WERI-Rb-1 (cell line): ENCODE measurements at regions not wholly inside any gene's neighbourhood (a gene's known extent, or its start where the extent isn't known, plus 50 kb on each side); places are given as distances from the start of the nearest gene placed in this dataset.

Experiments used
- DNase-seq: peaks from one replicate; pipeline ENCODE4 v3.0.0-alpha.2; 2020
- H3K27ac ChIP-seq: fragments of 250-450 bp; sonication (Bioruptor Pico); 2 replicates; pipeline ENCODE4 v1.5.1; 2020; ENCODE audit warnings: mild to moderate bottlenecking, moderate library complexity
- H3K27me3 ChIP-seq: fragments of 250-450 bp; sonication (Bioruptor Pico); 2 replicates; pipeline ENCODE4 v1.5.1; 2021; ENCODE audit warnings: mild to moderate bottlenecking, low read depth, moderate library complexity; ENCODE audit not compliant: insufficient read depth, severe bottlenecking
- H3K36me3 ChIP-seq: fragments of 250-450 bp; sonication (Bioruptor Pico); 2 replicates; pipeline ENCODE4 v1.5.1; 2020; ENCODE audit warnings: mild to moderate bottlenecking, moderate library complexity
- H3K4me3 ChIP-seq: 2 replicates; pipeline ENCODE4 v1.5.1; 2011; ENCODE audit warnings: low read depth, mild to moderate bottlenecking, control low read depth, low read length
- H3K9me3 ChIP-seq: fragments of 250-450 bp; sonication (Bioruptor Pico); 2 replicates; pipeline ENCODE4 v1.5.1; 2021; ENCODE audit warnings: mild to moderate bottlenecking, moderate library complexity; ENCODE audit not compliant: severe bottlenecking
- TF ChIP-seq, protein P1 (sequence below): IDR thresholded peaks from 2 replicates; pipeline ENCODE4 v1.5.1; 2011; ENCODE audit warnings: low read depth, mild to moderate bottlenecking, control low read depth, inconsistent platforms, low read length

DNA sequence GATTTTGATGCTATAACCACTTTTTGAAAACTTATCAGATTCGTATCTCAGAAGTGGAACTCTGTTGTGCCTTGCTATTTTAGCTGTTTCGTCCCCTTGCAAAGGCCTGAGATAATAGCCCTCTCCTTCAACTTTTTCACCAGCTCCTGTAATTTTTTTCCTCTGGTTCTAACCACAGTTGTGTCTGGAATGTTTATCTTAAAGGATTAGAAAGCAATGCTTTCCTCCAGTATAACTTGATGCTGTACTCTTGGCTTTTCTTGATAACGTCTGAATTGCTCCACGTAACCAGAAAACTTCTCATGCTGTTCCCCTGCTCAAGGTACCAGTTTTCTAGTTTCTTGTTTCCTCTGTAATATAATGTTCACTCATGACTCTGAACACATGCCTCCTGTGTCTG lies 209.4 kb downstream of the DTWD2 start:
- no peak for DNase-seq
- TF ChIP-seq, protein P1, sequence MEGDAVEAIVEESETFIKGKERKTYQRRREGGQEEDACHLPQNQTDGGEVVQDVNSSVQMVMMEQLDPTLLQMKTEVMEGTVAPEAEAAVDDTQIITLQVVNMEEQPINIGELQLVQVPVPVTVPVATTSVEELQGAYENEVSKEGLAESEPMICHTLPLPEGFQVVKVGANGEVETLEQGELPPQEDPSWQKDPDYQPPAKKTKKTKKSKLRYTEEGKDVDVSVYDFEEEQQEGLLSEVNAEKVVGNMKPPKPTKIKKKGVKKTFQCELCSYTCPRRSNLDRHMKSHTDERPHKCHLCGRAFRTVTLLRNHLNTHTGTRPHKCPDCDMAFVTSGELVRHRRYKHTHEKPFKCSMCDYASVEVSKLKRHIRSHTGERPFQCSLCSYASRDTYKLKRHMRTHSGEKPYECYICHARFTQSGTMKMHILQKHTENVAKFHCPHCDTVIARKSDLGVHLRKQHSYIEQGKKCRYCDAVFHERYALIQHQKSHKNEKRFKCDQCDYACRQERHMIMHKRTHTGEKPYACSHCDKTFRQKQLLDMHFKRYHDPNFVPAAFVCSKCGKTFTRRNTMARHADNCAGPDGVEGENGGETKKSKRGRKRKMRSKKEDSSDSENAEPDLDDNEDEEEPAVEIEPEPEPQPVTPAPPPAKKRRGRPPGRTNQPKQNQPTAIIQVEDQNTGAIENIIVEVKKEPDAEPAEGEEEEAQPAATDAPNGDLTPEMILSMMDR = no peak
- Histone ChIP-seq H3K9me3 (no peaks in the 10 kb centered on the region), H3K27me3 (no peaks in the 10 kb centered on the region), H3K4me3 (no peak overlapping the region), H3K27ac (no peak overlapping the region), H3K36me3 (no peaks in the 10 kb centered on the region)

DNA sequence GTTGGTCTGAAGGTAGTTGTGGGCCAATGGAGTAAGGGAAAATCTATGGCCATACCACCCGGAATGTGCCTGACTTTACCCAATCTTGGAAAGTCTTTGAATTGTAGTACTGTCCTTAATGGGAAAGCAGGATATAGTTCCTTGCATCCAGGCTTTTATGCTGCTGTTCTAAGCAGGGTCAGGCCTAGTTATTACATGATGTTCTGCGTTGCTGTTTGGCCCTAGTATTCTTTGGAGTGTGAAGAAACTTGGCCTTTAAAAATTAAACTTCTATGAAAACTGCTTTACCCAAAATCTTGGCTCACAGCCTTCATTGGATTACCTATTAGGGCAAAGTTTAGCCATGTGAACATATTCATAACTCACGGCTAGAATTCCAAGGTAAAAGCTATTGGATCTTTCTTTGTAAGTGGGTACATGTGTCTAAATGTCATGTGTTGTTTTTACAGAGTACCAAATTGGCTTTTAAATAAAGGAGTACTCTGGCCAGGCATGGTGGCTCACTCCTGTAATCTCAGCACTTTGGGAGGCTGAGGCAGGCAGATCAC lies 211.1 kb downstream of the DTWD2 start:
- TF ChIP-seq, protein P1 = no peak
- Histone ChIP-seq H3K36me3 (no peaks in the 10 kb centered on the region), H3K4me3 (no peak overlapping the region), H3K27ac (no peak overlapping the region), H3K9me3 (no peaks in the 10 kb centered on the region), H3K27me3 (no peaks in the 10 kb centered on the region)
- no peak for DNase-seq

DNA sequence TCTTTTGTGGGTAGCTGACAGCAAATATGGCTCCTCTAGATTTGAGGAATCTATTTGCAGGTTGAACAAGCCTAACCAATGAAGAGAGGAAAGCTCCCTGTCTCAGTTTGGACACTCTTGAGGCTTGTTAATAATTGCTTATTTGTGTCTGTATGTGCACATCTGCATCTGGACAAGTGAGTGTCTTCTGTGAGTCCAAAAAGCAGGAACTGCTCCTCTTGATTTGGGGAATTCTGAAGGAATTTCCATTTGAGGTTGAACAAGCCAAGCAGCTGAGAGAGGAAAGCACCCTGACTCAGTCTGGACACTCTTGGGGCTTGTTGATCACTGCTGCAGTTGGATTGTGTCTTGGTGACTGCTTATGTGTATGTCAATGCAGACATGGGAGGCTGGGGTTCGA lies 211.6 kb downstream of the DTWD2 start:
- TF ChIP-seq, protein P1 = no peak
- no peaks in the 10 kb centered on the region for H3K36me3 ChIP-seq
- H3K27me3 ChIP-seq = no peaks in the 10 kb centered on the region
- H3K27ac ChIP-seq = no peak overlapping the region
- DNase-seq = no peak
- no peaks in the 10 kb centered on the region for H3K9me3 ChIP-seq
- no peak overlapping the region for H3K4me3 ChIP-seq

DNA sequence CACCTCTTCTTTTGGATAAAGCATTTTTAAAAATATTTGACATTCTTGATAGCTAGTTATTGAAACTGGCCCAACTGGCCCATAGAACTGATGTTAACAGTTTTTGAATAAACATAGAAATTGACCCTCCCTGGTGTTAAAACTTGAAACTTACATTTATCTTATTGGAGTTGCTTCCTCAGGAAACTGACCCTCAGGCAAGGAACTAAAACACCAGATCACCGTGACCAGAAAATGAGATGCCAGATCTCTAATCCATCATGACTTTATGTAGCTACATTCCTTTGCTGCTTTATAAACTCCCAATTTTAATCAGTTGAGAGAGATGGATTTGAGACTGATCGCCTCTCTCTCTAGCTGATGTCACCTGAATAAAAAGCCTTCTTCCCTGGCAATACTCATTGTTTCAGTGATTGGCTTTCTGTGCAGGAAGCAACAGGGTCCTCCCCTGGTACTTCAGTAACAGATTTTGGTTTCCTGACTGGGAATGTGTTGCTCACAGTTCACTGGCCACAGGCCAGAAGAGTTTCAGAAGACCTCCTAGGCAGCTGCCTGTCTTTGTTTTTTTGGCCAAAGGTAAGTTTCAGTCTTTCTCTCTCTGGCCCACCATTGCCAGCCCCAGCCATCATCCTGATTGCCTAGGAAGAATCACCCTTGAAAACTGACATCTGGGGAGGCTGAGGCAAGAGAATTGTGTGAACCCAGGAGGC lies 212.4 kb downstream of the DTWD2 start:
- H3K27ac ChIP-seq = no peak overlapping the region
- H3K27me3 ChIP-seq = no peaks in the 10 kb centered on the region
- TF ChIP-seq, protein P1 = no peak
- no peaks in the 10 kb centered on the region for H3K36me3 ChIP-seq
- H3K4me3 ChIP-seq = no peak overlapping the region
- DNase-seq = no peak
- H3K9me3 ChIP-seq = no peaks in the 10 kb centered on the region

DNA sequence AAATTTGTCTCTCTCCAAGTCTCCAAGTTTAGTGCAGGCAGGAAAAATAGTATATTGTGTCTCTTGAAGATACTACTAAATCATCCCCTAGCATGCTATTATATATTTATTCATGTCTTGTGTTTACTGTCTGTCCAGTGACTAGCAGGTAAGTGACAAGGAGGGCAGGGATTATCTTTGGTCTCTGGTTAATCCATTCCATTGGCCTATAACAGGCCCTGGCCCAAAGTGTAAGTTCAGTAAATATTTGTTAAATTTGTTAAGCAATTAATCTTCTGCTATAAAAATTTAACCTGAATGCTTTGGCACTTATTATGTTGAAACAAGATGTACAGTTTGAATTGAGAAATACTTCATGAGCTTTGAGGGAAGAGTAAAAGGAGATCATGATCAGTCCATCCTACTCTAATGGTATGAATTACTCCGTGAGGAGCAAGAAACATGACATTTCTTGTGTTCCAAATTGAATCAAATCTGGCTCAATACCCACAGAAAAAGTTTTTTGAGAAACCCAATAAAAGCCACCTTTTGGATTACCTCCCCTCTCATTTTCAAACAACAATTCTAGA lies 219.7 kb downstream of the DTWD2 start:
- DNase-seq = no peak
- H3K27ac ChIP-seq = no peak overlapping the region
- no peaks in the 10 kb centered on the region for H3K27me3 ChIP-seq
- H3K9me3 ChIP-seq = no peaks in the 10 kb centered on the region
- TF ChIP-seq, protein P1 = no peak
- no peaks in the 10 kb centered on the region for H3K36me3 ChIP-seq
- H3K4me3 ChIP-seq = no peak overlapping the region
